ENCODE measurements at regions not wholly inside any gene's neighbourhood (a gene's known extent, or its start where the extent isn't known, plus 50 kb on each side); places are given as distances from the start of the nearest gene placed in this dataset.
"Not testable (repeated sequence)": the region's sequence is repeated elsewhere in the genome, so short reads cannot be mapped to it uniquely, and the experiment has no call there.

GRCh38 chr2:208685929-208686328 lies 279.3 kb downstream of the PTH2R start:
- DNase-seq (ENCODE audit: low read depth): not testable (repeated sequence)

- no peak for DNase-seq (ENCODE audit: low read depth)
Measured at GRCh38 chr2:208686665-208687064, 280.1 kb downstream of the PTH2R start.

- DNase-seq (ENCODE audit: low read depth): not testable (repeated sequence)
Measured at GRCh38 chr2:208687720-208688119, 281.1 kb downstream of the PTH2R start.

- no peak for DNase-seq (ENCODE audit: low read depth)
Measured at GRCh38 chr2:208698114-208698513, 291.5 kb downstream of the PTH2R start.

GRCh38 chr2:208708486-208708885 lies 301.9 kb downstream of the PTH2R start:
- no peak for DNase-seq (ENCODE audit: low read depth)

GRCh38 chr2:208711598-208711997 lies 305.0 kb downstream of the PTH2R start:
- DNase-seq (ENCODE audit: low read depth): no peak

GRCh38 chr2:208713066-208713745 lies 306.6 kb downstream of the PTH2R start:
- DNase-seq (ENCODE audit: low read depth): no peak

GRCh38 chr2:208718828-208719227 lies 312.2 kb downstream of the PTH2R start:
- no peak for DNase-seq (ENCODE audit: low read depth)

GRCh38 chr2:208722731-208723130 lies 316.1 kb downstream of the PTH2R start:
- DNase-seq (ENCODE audit: low read depth): no peak

- DNase-seq (ENCODE audit: low read depth): no peak
Measured at GRCh38 chr2:208725280-208725679, 318.7 kb downstream of the PTH2R start.

- no peak for DNase-seq (ENCODE audit: low read depth)
Measured at GRCh38 chr2:208726242-208726641, 319.6 kb downstream of the PTH2R start.

GRCh38 chr2:208751663-208752415 lies 345.2 kb downstream of the PTH2R start:
- DNase-seq (ENCODE audit: low read depth): not testable (repeated sequence)

- DNase-seq (ENCODE audit: low read depth): no peak
Measured at GRCh38 chr2:208757364-208757763, 350.8 kb downstream of the PTH2R start.

GRCh38 chr2:208773074-208773473 lies 366.5 kb downstream of the PTH2R start:
- DNase-seq (ENCODE audit: low read depth): not testable (repeated sequence)

GRCh38 chr2:208781166-208781565 lies 374.6 kb downstream of the PTH2R start:
- DNase-seq (ENCODE audit: low read depth): no peak

GRCh38 chr2:208782097-208782496 lies 375.5 kb downstream of the PTH2R start:
- no peak for DNase-seq (ENCODE audit: low read depth)

- no peak for DNase-seq (ENCODE audit: low read depth)
Measured at GRCh38 chr2:208783184-208783583, 376.6 kb downstream of the PTH2R start.

GRCh38 chr2:208784774-208785173 lies 378.2 kb downstream of the PTH2R start:
- DNase-seq (ENCODE audit: low read depth): not testable (repeated sequence)

GRCh38 chr2:208791257-208791656 lies 384.7 kb downstream of the PTH2R start:
- DNase-seq (ENCODE audit: low read depth): no peak

GRCh38 chr2:208792766-208793165 lies 386.2 kb downstream of the PTH2R start:
- DNase-seq (ENCODE audit: low read depth): no peak

GRCh38 chr2:208793434-208793833 lies 386.8 kb downstream of the PTH2R start:
- no peak for DNase-seq (ENCODE audit: low read depth)

GRCh38 chr2:208794288-208794975 lies 387.8 kb downstream of the PTH2R start:
- no peak for DNase-seq (ENCODE audit: low read depth)

Data from HT1080 (cell line).